ENCODE measurements at regions not wholly inside any gene's neighbourhood (a gene's known extent, or its start where the extent isn't known, plus 50 kb on each side); places are given as distances from the start of the nearest gene placed in this dataset.
"Not testable (repeated sequence)": the region's sequence is repeated elsewhere in the genome, so short reads cannot be mapped to it uniquely, and the experiment has no call there.

GRCh38 chr4:57719456-57719855 lies 609.3 kb upstream of the IGFBP7 start:
- H2BK12ac ChIP-seq (ENCODE audit: low read length in 2 of 2): no peak overlapping the region

DNA sequence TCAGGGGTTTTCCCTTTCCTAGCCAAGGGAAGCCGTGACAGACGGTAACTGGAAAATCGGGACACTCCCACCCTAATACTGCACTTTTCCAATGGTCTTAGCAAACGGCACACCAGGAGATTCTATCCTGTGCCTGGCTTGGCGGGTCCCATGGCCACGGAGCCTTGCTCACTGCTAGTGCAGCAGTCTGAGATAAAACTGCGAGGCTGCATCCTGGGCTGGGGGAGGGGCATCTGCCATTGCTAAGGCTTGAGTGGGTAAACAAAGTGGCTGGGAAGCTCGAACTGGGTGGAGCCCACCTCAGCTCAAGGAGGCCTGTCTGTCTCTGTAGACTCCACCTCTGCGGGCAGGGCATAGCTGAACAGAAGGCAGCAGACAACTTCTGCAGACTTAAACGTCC lies 604.1 kb upstream of the IGFBP7 start:
- H3K23ac ChIP-seq (ENCODE audit: low read length in 2 of 2); H2AK5ac ChIP-seq (ENCODE audit: low read length, severe bottlenecking); H3K4me1 ChIP-seq (ENCODE audit: control insufficient read depth, insufficient read depth, low read depth, low read length); H3K27ac ChIP-seq (ENCODE audit: low read length, poor library complexity, severe bottlenecking); H3K9ac ChIP-seq (ENCODE audit: low read length); H3K18ac ChIP-seq (ENCODE audit: low read depth in 1 of 2, low read length in 2 of 2); H4K8ac ChIP-seq (ENCODE audit: low read length); H3K4ac ChIP-seq (ENCODE audit: low read depth in 1 of 2, low read length in 2 of 2); H3K9me3 ChIP-seq (ENCODE audit: control insufficient read depth, low read length); H2BK5ac ChIP-seq (ENCODE audit: low read depth, low read length, poor library complexity, severe bottlenecking); H3K4me2 ChIP-seq (ENCODE audit: low read length, poor library complexity, severe bottlenecking); H2BK12ac ChIP-seq (ENCODE audit: low read length in 2 of 2); H3K36me3 ChIP-seq (ENCODE audit: control insufficient read depth in 1 of 2, insufficient read depth in 2 of 2, low read depth in 1 of 2, low read length in 2 of 2); H3K79me1 ChIP-seq (replicated peaks; ENCODE audit: low read length, poor library complexity, severe bottlenecking); H3K14ac ChIP-seq (ENCODE audit: low read length in 2 of 2); H3K4me3 ChIP-seq (ENCODE audit: insufficient read depth in 1 of 2, low read depth in 1 of 2, low read length in 2 of 2); DNase-seq; H2AFZ ChIP-seq (ENCODE audit: low read depth, low read length); H3K27me3 ChIP-seq (ENCODE audit: control insufficient read depth in 1 of 2, insufficient read depth in 1 of 2, low read length in 2 of 2); H2BK15ac ChIP-seq (ENCODE audit: low read depth, poor library complexity, severe bottlenecking); H2BK120ac ChIP-seq (ENCODE audit: low read depth, low read length); H4K91ac ChIP-seq (ENCODE audit: low read length): not testable (repeated sequence)
- 82% methylated on average over 9 of the region's 10 CpGs for WGBS

More at GRCh38 chr4:57719456-57719855, 609.3 kb upstream of the IGFBP7 start:
- no peaks in the 10 kb centered on the region for H3K36me3 ChIP-seq (ENCODE audit: control insufficient read depth in 1 of 2, insufficient read depth in 2 of 2, low read depth in 1 of 2, low read length in 2 of 2)
- no peak overlapping the region for H3K9ac ChIP-seq (ENCODE audit: low read length)
- no peak overlapping the region for H2AFZ ChIP-seq (ENCODE audit: low read depth, low read length)
- H2AK5ac ChIP-seq (ENCODE audit: low read length, severe bottlenecking): no peak overlapping the region
- no peak overlapping the region for H2BK120ac ChIP-seq (ENCODE audit: low read depth, low read length)
- no peak overlapping the region for H3K4me3 ChIP-seq (ENCODE audit: insufficient read depth in 1 of 2, low read depth in 1 of 2, low read length in 2 of 2)
- H4K91ac ChIP-seq (ENCODE audit: low read length): no peak overlapping the region
- no peak overlapping the region for H3K18ac ChIP-seq (ENCODE audit: low read depth in 1 of 2, low read length in 2 of 2)
- no peak overlapping the region for H3K4me2 ChIP-seq (ENCODE audit: low read length, poor library complexity, severe bottlenecking)
- H3K27ac ChIP-seq (ENCODE audit: low read length, poor library complexity, severe bottlenecking): no peak overlapping the region
- no peaks in the 10 kb centered on the region for H3K27me3 ChIP-seq (ENCODE audit: control insufficient read depth in 1 of 2, insufficient read depth in 1 of 2, low read length in 2 of 2)
- H2BK15ac ChIP-seq (ENCODE audit: low read depth, poor library complexity, severe bottlenecking): no peak overlapping the region
- no peak overlapping the region for H3K4ac ChIP-seq (ENCODE audit: low read depth in 1 of 2, low read length in 2 of 2)
- no CpG with 5 or more reads among the region's 2 CpGs for WGBS
- no peak overlapping the region for H2BK5ac ChIP-seq (ENCODE audit: low read depth, low read length, poor library complexity, severe bottlenecking)
- DNase-seq: no peak
- no peaks in the 10 kb centered on the region for H3K79me1 ChIP-seq (replicated peaks; ENCODE audit: low read length, poor library complexity, severe bottlenecking)
- no peaks in the 10 kb centered on the region for H3K9me3 ChIP-seq (ENCODE audit: control insufficient read depth, low read length)
- no peak overlapping the region for H3K23ac ChIP-seq (ENCODE audit: low read length in 2 of 2)
- no peaks in the 10 kb centered on the region for H3K4me1 ChIP-seq (ENCODE audit: control insufficient read depth, insufficient read depth, low read depth, low read length)
- H4K8ac ChIP-seq (ENCODE audit: low read length): no peak overlapping the region
- H3K14ac ChIP-seq (ENCODE audit: low read length in 2 of 2): no peak overlapping the region

DNA sequence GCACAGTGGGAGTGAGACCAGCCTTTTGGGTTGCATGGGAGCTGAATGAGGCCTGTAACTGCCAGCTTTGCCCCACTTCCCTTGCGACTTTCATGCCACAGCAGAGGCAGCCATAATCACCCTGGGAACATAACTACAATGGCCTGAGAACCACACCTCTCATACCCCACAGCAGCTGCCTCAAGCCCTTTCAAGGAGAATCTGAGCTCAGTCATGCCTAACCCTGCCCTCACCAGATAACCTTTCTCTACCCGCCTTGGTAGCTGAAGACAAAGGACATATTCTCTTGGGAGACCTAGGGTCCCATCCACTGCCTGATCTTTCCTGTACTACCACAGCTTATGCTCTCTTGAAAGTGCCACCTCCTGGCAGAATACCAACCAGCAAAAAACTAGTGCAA lies 599.9 kb upstream of the IGFBP7 start:
- H3K36me3 ChIP-seq (ENCODE audit: control insufficient read depth in 1 of 2, insufficient read depth in 2 of 2, low read depth in 1 of 2, low read length in 2 of 2): no peaks in the 10 kb centered on the region
- no peak overlapping the region for H3K4ac ChIP-seq (ENCODE audit: low read depth in 1 of 2, low read length in 2 of 2)
- H4K8ac ChIP-seq (ENCODE audit: low read length): no peak overlapping the region
- H3K27me3 ChIP-seq (ENCODE audit: control insufficient read depth in 1 of 2, insufficient read depth in 1 of 2, low read length in 2 of 2): no peaks in the 10 kb centered on the region
- H3K14ac ChIP-seq (ENCODE audit: low read length in 2 of 2): no peak overlapping the region
- no peak overlapping the region for H2BK15ac ChIP-seq (ENCODE audit: low read depth, poor library complexity, severe bottlenecking)
- no peak overlapping the region for H2AFZ ChIP-seq (ENCODE audit: low read depth, low read length)
- H2BK12ac ChIP-seq (ENCODE audit: low read length in 2 of 2): no peak overlapping the region
- no peaks in the 10 kb centered on the region for H3K9me3 ChIP-seq (ENCODE audit: control insufficient read depth, low read length)
- H2BK5ac ChIP-seq (ENCODE audit: low read depth, low read length, poor library complexity, severe bottlenecking): no peak overlapping the region
- no peak overlapping the region for H3K18ac ChIP-seq (ENCODE audit: low read depth in 1 of 2, low read length in 2 of 2)
- no peaks in the 10 kb centered on the region for H3K79me1 ChIP-seq (replicated peaks; ENCODE audit: low read length, poor library complexity, severe bottlenecking)
- no peak overlapping the region for H2AK5ac ChIP-seq (ENCODE audit: low read length, severe bottlenecking)
- H3K4me1 ChIP-seq (ENCODE audit: control insufficient read depth, insufficient read depth, low read depth, low read length): no peaks in the 10 kb centered on the region
- 94% methylated on average over 2 of the region's 2 CpGs for WGBS
- no peak overlapping the region for H2BK120ac ChIP-seq (ENCODE audit: low read depth, low read length)
- no peak for DNase-seq
- no peak overlapping the region for H3K27ac ChIP-seq (ENCODE audit: low read length, poor library complexity, severe bottlenecking)
- no peak overlapping the region for H3K23ac ChIP-seq (ENCODE audit: low read length in 2 of 2)
- no peak overlapping the region for H3K4me2 ChIP-seq (ENCODE audit: low read length, poor library complexity, severe bottlenecking)
- no peak overlapping the region for H3K4me3 ChIP-seq (ENCODE audit: insufficient read depth in 1 of 2, low read depth in 1 of 2, low read length in 2 of 2)
- H4K91ac ChIP-seq (ENCODE audit: low read length): no peak overlapping the region
- no peak overlapping the region for H3K9ac ChIP-seq (ENCODE audit: low read length)

- Histone ChIP-seq H2BK15ac (ENCODE audit: low read depth, poor library complexity, severe bottlenecking) (no peak overlapping the region), H4K91ac (ENCODE audit: low read length) (no peak overlapping the region), H3K79me1 (replicated peaks; ENCODE audit: low read length, poor library complexity, severe bottlenecking) (no peaks in the 10 kb centered on the region), H3K4me3 (ENCODE audit: insufficient read depth in 1 of 2, low read depth in 1 of 2, low read length in 2 of 2) (no peak overlapping the region), H2BK12ac (ENCODE audit: low read length in 2 of 2) (no peak overlapping the region), H3K4me2 (ENCODE audit: low read length, poor library complexity, severe bottlenecking) (no peak overlapping the region), H3K9me3 (ENCODE audit: control insufficient read depth, low read length) (peaks cover 7% of the 10 kb centered on the region), H4K8ac (ENCODE audit: low read length) (no peak overlapping the region), H3K27ac (ENCODE audit: low read length, poor library complexity, severe bottlenecking) (no peak overlapping the region), H2AK5ac (ENCODE audit: low read length, severe bottlenecking) (no peak overlapping the region), H3K23ac (ENCODE audit: low read length in 2 of 2) (no peak overlapping the region), H3K9ac (ENCODE audit: low read length) (no peak overlapping the region), H3K36me3 (ENCODE audit: control insufficient read depth in 1 of 2, insufficient read depth in 2 of 2, low read depth in 1 of 2, low read length in 2 of 2) (no peaks in the 10 kb centered on the region), H3K4me1 (ENCODE audit: control insufficient read depth, insufficient read depth, low read depth, low read length) (no peaks in the 10 kb centered on the region), H2BK5ac (ENCODE audit: low read depth, low read length, poor library complexity, severe bottlenecking) (no peak overlapping the region), H3K18ac (ENCODE audit: low read depth in 1 of 2, low read length in 2 of 2) (no peak overlapping the region), H2BK120ac (ENCODE audit: low read depth, low read length) (no peak overlapping the region), H2AFZ (ENCODE audit: low read depth, low read length) (no peak overlapping the region), H3K14ac (ENCODE audit: low read length in 2 of 2) (no peak overlapping the region), H3K27me3 (ENCODE audit: control insufficient read depth in 1 of 2, insufficient read depth in 1 of 2, low read length in 2 of 2) (no peaks in the 10 kb centered on the region), H3K4ac (ENCODE audit: low read depth in 1 of 2, low read length in 2 of 2) (no peak overlapping the region)
- WGBS: no CpG with 5 or more reads among the region's 1 CpG
- no peak for DNase-seq
Observed at GRCh38 chr4:57691370-57691769, 581.2 kb upstream of the IGFBP7 start.

Measured in mesenchymal stem cell (in vitro differentiated cells and primary cell).